ENCODE measurements at regions not wholly inside any gene's neighbourhood (a gene's known extent, or its start where the extent isn't known, plus 50 kb on each side); places are given as distances from the start of the nearest gene placed in this dataset.

DNA sequence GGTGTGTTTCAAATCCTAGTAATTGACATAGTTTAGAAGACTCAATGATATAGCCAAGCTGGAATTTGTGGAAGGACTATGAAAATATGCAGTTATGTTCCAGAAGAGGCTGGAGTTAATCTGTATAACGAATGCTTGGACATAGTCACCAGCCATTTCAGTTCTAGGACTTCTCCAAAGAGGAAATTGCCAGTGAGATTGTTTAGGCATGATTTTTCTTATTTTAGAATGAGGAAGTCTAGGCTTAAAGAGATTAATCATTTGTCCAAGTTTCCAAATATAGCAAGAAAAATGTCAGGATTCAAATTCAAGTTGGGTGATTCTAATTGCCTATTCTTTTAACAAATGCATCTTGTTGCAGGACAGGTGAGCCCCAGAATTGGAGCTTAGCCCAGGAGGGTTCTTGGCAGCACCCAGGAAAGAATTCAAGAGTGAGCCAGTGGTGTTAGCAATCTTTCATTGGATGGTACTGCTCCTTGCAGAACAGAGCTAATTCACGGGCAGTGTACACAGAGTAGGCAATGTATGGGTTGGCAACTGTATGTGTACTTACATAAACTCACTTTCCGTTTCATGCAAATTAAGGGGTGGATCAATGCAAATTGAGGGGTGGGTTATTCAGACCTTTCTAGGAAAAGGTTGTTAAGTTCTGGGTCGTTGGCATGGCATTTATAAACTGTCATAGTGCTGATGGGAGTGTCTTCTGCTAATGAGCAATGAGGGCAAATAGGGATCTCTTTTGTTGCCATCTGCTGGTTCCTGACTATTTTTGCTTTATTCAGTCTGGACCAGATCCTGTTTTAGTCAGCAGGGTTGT lies 763.1 kb upstream of the SLITRK1 start:
- TF ChIP-seq EZH2phosphoT487 (IDR thresholded peaks at IDR 0.05; ENCODE audit: borderline replicate concordance, low read length): no peak
- TF ChIP-seq, protein P1, sequence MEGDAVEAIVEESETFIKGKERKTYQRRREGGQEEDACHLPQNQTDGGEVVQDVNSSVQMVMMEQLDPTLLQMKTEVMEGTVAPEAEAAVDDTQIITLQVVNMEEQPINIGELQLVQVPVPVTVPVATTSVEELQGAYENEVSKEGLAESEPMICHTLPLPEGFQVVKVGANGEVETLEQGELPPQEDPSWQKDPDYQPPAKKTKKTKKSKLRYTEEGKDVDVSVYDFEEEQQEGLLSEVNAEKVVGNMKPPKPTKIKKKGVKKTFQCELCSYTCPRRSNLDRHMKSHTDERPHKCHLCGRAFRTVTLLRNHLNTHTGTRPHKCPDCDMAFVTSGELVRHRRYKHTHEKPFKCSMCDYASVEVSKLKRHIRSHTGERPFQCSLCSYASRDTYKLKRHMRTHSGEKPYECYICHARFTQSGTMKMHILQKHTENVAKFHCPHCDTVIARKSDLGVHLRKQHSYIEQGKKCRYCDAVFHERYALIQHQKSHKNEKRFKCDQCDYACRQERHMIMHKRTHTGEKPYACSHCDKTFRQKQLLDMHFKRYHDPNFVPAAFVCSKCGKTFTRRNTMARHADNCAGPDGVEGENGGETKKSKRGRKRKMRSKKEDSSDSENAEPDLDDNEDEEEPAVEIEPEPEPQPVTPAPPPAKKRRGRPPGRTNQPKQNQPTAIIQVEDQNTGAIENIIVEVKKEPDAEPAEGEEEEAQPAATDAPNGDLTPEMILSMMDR (IDR thresholded peaks at IDR 0.05; ENCODE audit: low read depth, low read length, poor library complexity, severe bottlenecking): no peak
- no peaks in the 10 kb centered on the region for H3F3A ChIP-seq (ENCODE audit: control insufficient read depth, insufficient read depth)
- no peaks in the 10 kb centered on the region for H4K20me1 ChIP-seq (ENCODE audit: control insufficient read depth, insufficient read depth, low read depth, low read length)
- no peaks in the 10 kb centered on the region for H3K27me3 ChIP-seq (ENCODE audit: control insufficient read depth, low read length)
- H3K9me3 ChIP-seq (ENCODE audit: control insufficient read depth, insufficient read depth, low read length): no peaks in the 10 kb centered on the region
- H3K4me1 ChIP-seq (ENCODE audit: control insufficient read depth, low read length): no peaks in the 10 kb centered on the region
- H3K9me2 ChIP-seq (replicated peaks; ENCODE audit: control insufficient read depth, low read length): no peaks in the 10 kb centered on the region
- H3K4me2 ChIP-seq (ENCODE audit: low read length): no peak overlapping the region
- H3K79me2 ChIP-seq (ENCODE audit: control insufficient read depth, low read length): no peaks in the 10 kb centered on the region
- no peaks in the 10 kb centered on the region for H3K36me3 ChIP-seq (ENCODE audit: control insufficient read depth, low read length)
- no peak overlapping the region for H3K27ac ChIP-seq (ENCODE audit: low read depth, low read length)
- no peak overlapping the region for H3K4me3 ChIP-seq (ENCODE audit: low read length)

DNA sequence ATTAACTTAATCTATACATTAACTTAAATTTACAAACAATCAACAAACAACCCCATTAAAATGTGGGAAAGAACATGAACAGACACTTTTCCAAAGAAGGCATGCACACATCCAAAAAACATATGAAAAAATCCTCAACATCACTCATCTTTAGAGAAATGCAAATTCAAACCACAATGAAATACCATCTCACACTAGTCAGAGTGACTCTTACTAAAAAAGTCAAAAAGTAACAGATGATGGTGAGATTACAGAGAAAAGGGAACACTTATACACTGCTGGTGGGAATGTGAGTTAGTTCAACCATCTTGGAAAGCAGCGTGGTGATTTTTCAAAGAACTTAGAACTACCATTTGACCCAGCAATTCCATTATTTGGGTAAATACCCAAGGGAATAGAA lies 759.2 kb upstream of the SLITRK1 start:
- Histone ChIP-seq H3K27ac (ENCODE audit: low read depth, low read length) (no peak overlapping the region), H3K79me2 (ENCODE audit: control insufficient read depth, low read length) (no peaks in the 10 kb centered on the region), H3K4me3 (ENCODE audit: low read length) (no peak overlapping the region), H3K9me2 (replicated peaks; ENCODE audit: control insufficient read depth, low read length) (no peaks in the 10 kb centered on the region), H3K4me1 (ENCODE audit: control insufficient read depth, low read length) (no peaks in the 10 kb centered on the region), H3K9me3 (ENCODE audit: control insufficient read depth, insufficient read depth, low read length) (no peaks in the 10 kb centered on the region), H3F3A (ENCODE audit: control insufficient read depth, insufficient read depth) (no peaks in the 10 kb centered on the region), H3K27me3 (ENCODE audit: control insufficient read depth, low read length) (no peaks in the 10 kb centered on the region), H3K36me3 (ENCODE audit: control insufficient read depth, low read length) (no peaks in the 10 kb centered on the region), H3K4me2 (ENCODE audit: low read length) (no peak overlapping the region), H4K20me1 (ENCODE audit: control insufficient read depth, insufficient read depth, low read depth, low read length) (no peaks in the 10 kb centered on the region)
- no peak for TF ChIP-seq EZH2phosphoT487 (IDR thresholded peaks at IDR 0.05; ENCODE audit: borderline replicate concordance, low read length)
- TF ChIP-seq, protein P1 (IDR thresholded peaks at IDR 0.05; ENCODE audit: low read depth, low read length, poor library complexity, severe bottlenecking): no peak

DNA sequence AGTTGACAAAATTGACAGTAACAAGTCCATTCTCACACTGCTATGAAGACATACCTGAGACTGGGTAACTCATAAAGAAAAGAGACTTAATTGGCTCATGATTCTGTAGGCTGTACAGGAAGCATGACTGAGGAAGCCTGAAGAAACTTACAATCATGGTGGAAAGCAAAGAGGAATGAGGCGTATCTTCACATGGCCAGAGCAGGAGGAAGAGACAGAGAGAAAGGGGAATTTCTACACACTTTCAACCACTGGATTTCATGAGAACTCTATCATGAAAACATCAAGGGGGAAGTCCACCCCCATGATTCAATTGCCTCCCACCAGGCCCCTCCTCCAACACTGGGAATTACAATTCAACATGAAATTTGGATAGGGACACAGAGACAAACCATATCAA lies 758.4 kb upstream of the SLITRK1 start:
- Histone ChIP-seq H3K36me3 (ENCODE audit: control insufficient read depth, low read length) (no peaks in the 10 kb centered on the region), H3K4me2 (ENCODE audit: low read length) (no peak overlapping the region), H3K79me2 (ENCODE audit: control insufficient read depth, low read length) (no peaks in the 10 kb centered on the region), H3K27ac (ENCODE audit: low read depth, low read length) (no peak overlapping the region), H3F3A (ENCODE audit: control insufficient read depth, insufficient read depth) (no peaks in the 10 kb centered on the region), H4K20me1 (ENCODE audit: control insufficient read depth, insufficient read depth, low read depth, low read length) (no peaks in the 10 kb centered on the region), H3K9me3 (ENCODE audit: control insufficient read depth, insufficient read depth, low read length) (no peaks in the 10 kb centered on the region), H3K4me3 (ENCODE audit: low read length) (no peak overlapping the region), H3K27me3 (ENCODE audit: control insufficient read depth, low read length) (no peaks in the 10 kb centered on the region), H3K4me1 (ENCODE audit: control insufficient read depth, low read length) (no peaks in the 10 kb centered on the region), H3K9me2 (replicated peaks; ENCODE audit: control insufficient read depth, low read length) (no peaks in the 10 kb centered on the region)
- TF ChIP-seq EZH2phosphoT487 (IDR thresholded peaks at IDR 0.05; ENCODE audit: borderline replicate concordance, low read length): no peak
- TF ChIP-seq, protein P1 (IDR thresholded peaks at IDR 0.05; ENCODE audit: low read depth, low read length, poor library complexity, severe bottlenecking): no peak

All from DOHH2 (cell line).